ENCODE measurements at regions not wholly inside any gene's neighbourhood (a gene's known extent, or its start where the extent isn't known, plus 50 kb on each side); places are given as distances from the start of the nearest gene placed in this dataset.

GRCh38 chr13:61774903-61775302 lies 359.3 kb upstream of the PCDH20 start:
- Mint-ChIP-seq H3K9me3 (ENCODE audit: unreplicated experiment) (no peaks in the 10 kb centered on the region), H3K4me3 (ENCODE audit: unreplicated experiment) (no peak overlapping the region), H3K27me3 (ENCODE audit: unreplicated experiment) (peaks cover 3% of the 10 kb centered on the region), H3K36me3 (ENCODE audit: unreplicated experiment) (no peaks in the 10 kb centered on the region), H3K27ac (ENCODE audit: unreplicated experiment) (no peak overlapping the region), H3K4me1 (ENCODE audit: unreplicated experiment) (no peaks in the 10 kb centered on the region)
- no peak for DNase-seq (ENCODE audit: extremely low spot score, unreplicated experiment)
- TF ChIP-seq, protein P1, sequence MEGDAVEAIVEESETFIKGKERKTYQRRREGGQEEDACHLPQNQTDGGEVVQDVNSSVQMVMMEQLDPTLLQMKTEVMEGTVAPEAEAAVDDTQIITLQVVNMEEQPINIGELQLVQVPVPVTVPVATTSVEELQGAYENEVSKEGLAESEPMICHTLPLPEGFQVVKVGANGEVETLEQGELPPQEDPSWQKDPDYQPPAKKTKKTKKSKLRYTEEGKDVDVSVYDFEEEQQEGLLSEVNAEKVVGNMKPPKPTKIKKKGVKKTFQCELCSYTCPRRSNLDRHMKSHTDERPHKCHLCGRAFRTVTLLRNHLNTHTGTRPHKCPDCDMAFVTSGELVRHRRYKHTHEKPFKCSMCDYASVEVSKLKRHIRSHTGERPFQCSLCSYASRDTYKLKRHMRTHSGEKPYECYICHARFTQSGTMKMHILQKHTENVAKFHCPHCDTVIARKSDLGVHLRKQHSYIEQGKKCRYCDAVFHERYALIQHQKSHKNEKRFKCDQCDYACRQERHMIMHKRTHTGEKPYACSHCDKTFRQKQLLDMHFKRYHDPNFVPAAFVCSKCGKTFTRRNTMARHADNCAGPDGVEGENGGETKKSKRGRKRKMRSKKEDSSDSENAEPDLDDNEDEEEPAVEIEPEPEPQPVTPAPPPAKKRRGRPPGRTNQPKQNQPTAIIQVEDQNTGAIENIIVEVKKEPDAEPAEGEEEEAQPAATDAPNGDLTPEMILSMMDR (IDR thresholded peaks at IDR 0.05) = no peak

DNA sequence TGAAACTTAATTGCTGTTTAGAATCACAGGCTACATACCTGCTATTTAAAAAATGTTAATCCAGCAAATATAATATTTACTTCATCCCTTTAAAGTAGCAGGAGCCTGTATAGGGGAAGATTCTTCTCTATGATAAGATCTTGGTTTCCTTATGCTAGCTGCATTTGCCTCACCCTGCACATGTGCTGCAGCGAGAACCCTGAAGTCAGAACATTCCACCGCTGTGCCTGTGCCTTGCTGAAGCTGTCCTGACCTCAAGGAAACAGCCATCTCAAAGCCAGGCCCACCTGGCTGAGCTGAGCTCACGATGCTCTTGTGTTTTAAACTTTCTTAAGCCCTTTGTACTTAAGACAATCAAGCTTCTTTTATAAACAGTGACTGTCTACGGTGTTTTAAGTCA lies 355.0 kb upstream of the PCDH20 start:
- Mint-ChIP-seq H3K4me3 (ENCODE audit: unreplicated experiment) (no peak overlapping the region), H3K27ac (ENCODE audit: unreplicated experiment) (no peak overlapping the region), H3K36me3 (ENCODE audit: unreplicated experiment) (no peaks in the 10 kb centered on the region), H3K9me3 (ENCODE audit: unreplicated experiment) (peaks cover 7% of the 10 kb centered on the region), H3K4me1 (ENCODE audit: unreplicated experiment) (no peaks in the 10 kb centered on the region), H3K27me3 (ENCODE audit: unreplicated experiment) (peaks cover 2% of the 10 kb centered on the region)
- DNase-seq (ENCODE audit: extremely low spot score, unreplicated experiment) = no peak
- TF ChIP-seq, protein P1 (IDR thresholded peaks at IDR 0.05) = no peak

GRCh38 chr13:61768175-61768574 lies 352.5 kb upstream of the PCDH20 start:
- Mint-ChIP-seq H3K36me3 (ENCODE audit: unreplicated experiment) (no peaks in the 10 kb centered on the region), H3K4me1 (ENCODE audit: unreplicated experiment) (no peaks in the 10 kb centered on the region), H3K4me3 (ENCODE audit: unreplicated experiment) (no peak overlapping the region), H3K27me3 (ENCODE audit: unreplicated experiment) (no peaks in the 10 kb centered on the region), H3K9me3 (ENCODE audit: unreplicated experiment) (peaks cover 7% of the 10 kb centered on the region), H3K27ac (ENCODE audit: unreplicated experiment) (no peak overlapping the region)
- TF ChIP-seq, protein P1 (IDR thresholded peaks at IDR 0.05) = no peak
- DNase-seq (ENCODE audit: extremely low spot score, unreplicated experiment) = no peak

- H3K27ac Mint-ChIP-seq (ENCODE audit: unreplicated experiment) = no peak overlapping the region
These were observed 351.0 kb upstream of the PCDH20 start for GRCh38 chr13:61766667-61767058.

GRCh38 chr13:61765940-61766666 lies 350.5 kb upstream of the PCDH20 start:
- no peak for DNase-seq (ENCODE audit: extremely low spot score, unreplicated experiment)
- Mint-ChIP-seq H3K4me3 (ENCODE audit: unreplicated experiment) (no peak overlapping the region), H3K27me3 (ENCODE audit: unreplicated experiment) (no peaks in the 10 kb centered on the region), H3K9me3 (ENCODE audit: unreplicated experiment) (peaks cover 7% of the 10 kb centered on the region), H3K4me1 (ENCODE audit: unreplicated experiment) (no peaks in the 10 kb centered on the region), H3K36me3 (ENCODE audit: unreplicated experiment) (no peaks in the 10 kb centered on the region), H3K27ac (ENCODE audit: unreplicated experiment) (no peak overlapping the region)
- TF ChIP-seq, protein P1 (IDR thresholded peaks at IDR 0.05) = no peak

More at GRCh38 chr13:61766667-61767058, 351.0 kb upstream of the PCDH20 start:
- TF ChIP-seq, protein P1 (IDR thresholded peaks at IDR 0.05) = no peak
- Mint-ChIP-seq H3K27me3 (ENCODE audit: unreplicated experiment) (no peaks in the 10 kb centered on the region), H3K4me3 (ENCODE audit: unreplicated experiment) (no peak overlapping the region), H3K4me1 (ENCODE audit: unreplicated experiment) (no peaks in the 10 kb centered on the region), H3K9me3 (ENCODE audit: unreplicated experiment) (peaks cover 7% of the 10 kb centered on the region), H3K36me3 (ENCODE audit: unreplicated experiment) (no peaks in the 10 kb centered on the region)
- no peak for DNase-seq (ENCODE audit: extremely low spot score, unreplicated experiment)
